OCI-LY3 (cell line): ENCODE measurements at regions not wholly inside any gene's neighbourhood (a gene's known extent, or its start where the extent isn't known, plus 50 kb on each side); places are given as distances from the start of the nearest gene placed in this dataset.

Experiments
- H2AFZ ChIP-seq: fragments of 200-600, 300-600 bp; shearing (Covaris generic); 2 replicates; pipeline ENCODE4 v1.6.0; 2014; ENCODE audit warnings: antibody characterized with exemption, low read depth, low read length
- H3K27ac ChIP-seq: fragments of 200-600, 300-600 bp; sonication (generic); 2 replicates; pipeline ENCODE4 v1.5.1; 2014; ENCODE audit warnings: mild to moderate bottlenecking, low read length, moderate library complexity, mixed read lengths
- H3K27me3 ChIP-seq: fragments of 200-600, 300-600 bp; sonication (generic); 2 replicates; pipeline ENCODE4 v1.6.1; 2014; ENCODE audit warnings: low read depth, low read length, mixed read lengths
- H3K36me3 ChIP-seq: fragments of 200-600, 300-600 bp; sonication (generic); replicated peaks from 2 replicates; pipeline ENCODE3; 2014; ENCODE audit warnings: low read depth, low read length, mixed read lengths
- H3K4me1 ChIP-seq: fragments of 300-600, 200-600 bp; sonication (generic); 2 replicates; pipeline ENCODE4 v1.6.1; 2014; ENCODE audit warnings: low read length, mixed read lengths
- H3K4me2 ChIP-seq: fragments of 200-600, 300-600 bp; sonication (generic); 2 replicates; pipeline ENCODE4 v1.6.1; 2014; ENCODE audit warnings: low read length, mixed read lengths
- H3K4me3 ChIP-seq: fragments of 300-600, 200-600 bp; sonication (generic); 2 replicates; pipeline ENCODE4 v1.5.1; 2014; ENCODE audit warnings: antibody characterized with exemption, mild to moderate bottlenecking, low read length, moderate library complexity
- H3K79me2 ChIP-seq: fragments of 300-600, 200-600 bp; shearing (Covaris generic); 2 replicates; pipeline ENCODE4 v1.6.1; 2014; ENCODE audit warnings: mild to moderate bottlenecking, low read length, mixed read lengths
- H3K9ac ChIP-seq: fragments of 300-600, 200-600 bp; shearing (Covaris generic); 2 replicates; pipeline ENCODE4 v1.6.0; 2014; ENCODE audit warnings: mild to moderate bottlenecking, low read length, moderate library complexity
- H3K9me3 ChIP-seq: fragments of 200-600, 300-600 bp; shearing (Covaris generic); 2 replicates; pipeline ENCODE4 v1.6.1; 2014; ENCODE audit warnings: low read length, mixed read lengths; ENCODE audit not compliant: insufficient read depth
- H4K20me1 ChIP-seq: fragments of 200-600, 300-600 bp; sonication (generic); 2 replicates; pipeline ENCODE4 v1.6.1; 2016; ENCODE audit warnings: low read length, mixed read lengths; ENCODE audit not compliant: insufficient read depth
- EZH2phosphoT487 ChIP-seq: fragments of 200-600 bp; shearing (Covaris generic); IDR thresholded peaks from 2 replicates; pipeline ENCODE4 v1.6.1; 2018; ENCODE audit warnings: antibody characterized with exemption, mixed run types, low read depth
- TF ChIP-seq, protein P1 (sequence below): fragments of 200-600, 300-600 bp; sonication (generic); IDR thresholded peaks from 2 replicates; pipeline ENCODE4 v1.5.1; 2014; ENCODE audit warnings: antibody characterized with exemption, low read length, low read depth

DNA sequence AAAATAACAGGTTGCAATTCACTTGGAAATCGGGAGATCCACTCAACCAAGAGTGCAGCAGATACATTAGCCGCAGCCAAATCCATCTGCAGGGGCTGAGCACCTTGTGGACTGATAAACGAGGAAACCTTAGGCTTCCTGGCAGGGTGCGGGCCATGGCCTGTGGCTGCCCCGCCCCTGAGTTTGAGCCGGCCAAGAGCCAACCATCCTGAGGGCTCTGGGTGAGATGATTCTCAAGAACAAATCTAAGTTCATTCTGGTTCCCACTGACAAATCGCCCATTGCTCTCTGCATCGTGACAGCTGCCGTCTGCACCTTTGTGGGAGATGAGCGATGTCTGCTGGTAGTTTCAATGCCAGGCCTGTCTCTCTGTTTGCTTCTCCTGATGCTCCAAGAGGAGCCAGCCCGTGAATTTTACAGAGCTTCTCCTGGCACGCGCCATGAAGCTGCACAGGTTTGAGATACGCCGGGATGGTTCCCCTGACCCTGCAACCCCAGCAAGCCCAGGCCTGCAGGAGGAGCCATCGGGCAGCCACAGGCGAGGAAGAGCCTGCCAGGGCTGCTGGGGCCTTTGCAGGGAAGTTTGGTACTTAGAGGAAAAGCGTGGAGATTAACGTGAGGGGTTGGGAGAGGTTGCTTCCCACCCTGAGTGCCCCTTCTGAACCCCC, 154.0 kb downstream of the OLFM1 start:
- Histone ChIP-seq H3K79me2 (no peaks in the 10 kb centered on the region), H3K4me3 (no peak overlapping the region), H3K4me1 (no peaks in the 10 kb centered on the region), H3K4me2 (no peak overlapping the region), H3K27ac (no peak overlapping the region), H3K27me3 (no peaks in the 10 kb centered on the region), H4K20me1 (no peaks in the 10 kb centered on the region; the same call in 1 of the 2 replicates), H3K36me3 (no peaks in the 10 kb centered on the region), H3K9ac (no peak overlapping the region), H3K9me3 (no peaks in the 10 kb centered on the region), H2AFZ (no peak overlapping the region)
- no peak for TF ChIP-seq EZH2phosphoT487
- TF ChIP-seq, protein P1, sequence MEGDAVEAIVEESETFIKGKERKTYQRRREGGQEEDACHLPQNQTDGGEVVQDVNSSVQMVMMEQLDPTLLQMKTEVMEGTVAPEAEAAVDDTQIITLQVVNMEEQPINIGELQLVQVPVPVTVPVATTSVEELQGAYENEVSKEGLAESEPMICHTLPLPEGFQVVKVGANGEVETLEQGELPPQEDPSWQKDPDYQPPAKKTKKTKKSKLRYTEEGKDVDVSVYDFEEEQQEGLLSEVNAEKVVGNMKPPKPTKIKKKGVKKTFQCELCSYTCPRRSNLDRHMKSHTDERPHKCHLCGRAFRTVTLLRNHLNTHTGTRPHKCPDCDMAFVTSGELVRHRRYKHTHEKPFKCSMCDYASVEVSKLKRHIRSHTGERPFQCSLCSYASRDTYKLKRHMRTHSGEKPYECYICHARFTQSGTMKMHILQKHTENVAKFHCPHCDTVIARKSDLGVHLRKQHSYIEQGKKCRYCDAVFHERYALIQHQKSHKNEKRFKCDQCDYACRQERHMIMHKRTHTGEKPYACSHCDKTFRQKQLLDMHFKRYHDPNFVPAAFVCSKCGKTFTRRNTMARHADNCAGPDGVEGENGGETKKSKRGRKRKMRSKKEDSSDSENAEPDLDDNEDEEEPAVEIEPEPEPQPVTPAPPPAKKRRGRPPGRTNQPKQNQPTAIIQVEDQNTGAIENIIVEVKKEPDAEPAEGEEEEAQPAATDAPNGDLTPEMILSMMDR = no peak

DNA sequence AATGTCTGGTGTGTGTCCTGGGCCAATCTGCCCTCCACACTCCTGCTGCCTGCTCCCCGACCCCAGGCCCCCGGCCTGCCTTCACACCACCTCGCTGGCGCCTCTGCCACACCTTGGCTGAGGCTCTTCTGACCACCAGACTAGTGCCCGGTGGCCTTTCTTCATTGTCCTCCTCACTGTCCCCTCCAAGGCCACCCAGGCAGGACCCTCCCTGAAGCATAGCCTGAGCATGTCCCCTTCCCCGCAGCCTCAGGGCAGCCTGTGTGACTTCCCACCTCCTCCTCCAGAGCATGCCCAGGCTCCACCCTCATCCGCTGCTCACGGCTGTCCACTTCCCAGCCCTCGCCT, 154.6 kb downstream of the OLFM1 start:
- no peaks in the 10 kb centered on the region; the same call in 1 of the 2 replicates for H4K20me1 ChIP-seq
- no peaks in the 10 kb centered on the region for H3K9me3 ChIP-seq
- H3K27me3 ChIP-seq = no peaks in the 10 kb centered on the region
- H3K36me3 ChIP-seq = no peaks in the 10 kb centered on the region
- no peak overlapping the region for H2AFZ ChIP-seq
- H3K9ac ChIP-seq = no peak overlapping the region
- no peak overlapping the region for H3K27ac ChIP-seq
- H3K4me2 ChIP-seq = no peak overlapping the region
- no peak for TF ChIP-seq EZH2phosphoT487
- H3K4me3 ChIP-seq = no peak overlapping the region
- no peaks in the 10 kb centered on the region for H3K79me2 ChIP-seq
- no peaks in the 10 kb centered on the region for H3K4me1 ChIP-seq

DNA sequence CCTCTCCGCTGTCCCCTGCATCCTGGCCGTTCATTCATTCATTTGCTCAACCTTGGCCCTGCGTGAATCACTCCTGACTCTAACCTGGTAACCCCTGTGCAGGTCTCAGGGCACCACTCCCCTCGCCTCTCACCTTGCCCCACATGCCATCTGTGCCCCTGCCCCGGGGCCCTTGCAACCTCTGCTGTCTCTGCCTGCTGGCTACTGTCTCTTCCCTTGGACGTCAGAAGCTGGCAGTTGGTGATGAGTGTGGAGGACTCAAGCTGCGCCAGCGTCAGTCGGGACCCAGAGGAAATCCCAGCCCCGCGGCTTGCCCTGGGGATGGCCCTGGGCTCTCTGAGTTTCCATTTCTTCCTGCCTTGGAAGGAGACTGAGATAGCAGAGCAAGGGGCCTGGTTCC, 154.9 kb downstream of the OLFM1 start:
- H3K4me1 ChIP-seq = no peaks in the 10 kb centered on the region
- H3K4me3 ChIP-seq = no peak overlapping the region
- H3K9me3 ChIP-seq = no peaks in the 10 kb centered on the region
- no peaks in the 10 kb centered on the region for H3K36me3 ChIP-seq
- H2AFZ ChIP-seq = no peak overlapping the region
- H3K27me3 ChIP-seq = no peaks in the 10 kb centered on the region
- no peaks in the 10 kb centered on the region; the same call in 1 of the 2 replicates for H4K20me1 ChIP-seq
- H3K27ac ChIP-seq = no peak overlapping the region
- H3K4me2 ChIP-seq = no peak overlapping the region
- TF ChIP-seq EZH2phosphoT487 = no peak
- TF ChIP-seq, protein P1 = no peak
- no peak overlapping the region for H3K9ac ChIP-seq
- no peaks in the 10 kb centered on the region for H3K79me2 ChIP-seq

DNA sequence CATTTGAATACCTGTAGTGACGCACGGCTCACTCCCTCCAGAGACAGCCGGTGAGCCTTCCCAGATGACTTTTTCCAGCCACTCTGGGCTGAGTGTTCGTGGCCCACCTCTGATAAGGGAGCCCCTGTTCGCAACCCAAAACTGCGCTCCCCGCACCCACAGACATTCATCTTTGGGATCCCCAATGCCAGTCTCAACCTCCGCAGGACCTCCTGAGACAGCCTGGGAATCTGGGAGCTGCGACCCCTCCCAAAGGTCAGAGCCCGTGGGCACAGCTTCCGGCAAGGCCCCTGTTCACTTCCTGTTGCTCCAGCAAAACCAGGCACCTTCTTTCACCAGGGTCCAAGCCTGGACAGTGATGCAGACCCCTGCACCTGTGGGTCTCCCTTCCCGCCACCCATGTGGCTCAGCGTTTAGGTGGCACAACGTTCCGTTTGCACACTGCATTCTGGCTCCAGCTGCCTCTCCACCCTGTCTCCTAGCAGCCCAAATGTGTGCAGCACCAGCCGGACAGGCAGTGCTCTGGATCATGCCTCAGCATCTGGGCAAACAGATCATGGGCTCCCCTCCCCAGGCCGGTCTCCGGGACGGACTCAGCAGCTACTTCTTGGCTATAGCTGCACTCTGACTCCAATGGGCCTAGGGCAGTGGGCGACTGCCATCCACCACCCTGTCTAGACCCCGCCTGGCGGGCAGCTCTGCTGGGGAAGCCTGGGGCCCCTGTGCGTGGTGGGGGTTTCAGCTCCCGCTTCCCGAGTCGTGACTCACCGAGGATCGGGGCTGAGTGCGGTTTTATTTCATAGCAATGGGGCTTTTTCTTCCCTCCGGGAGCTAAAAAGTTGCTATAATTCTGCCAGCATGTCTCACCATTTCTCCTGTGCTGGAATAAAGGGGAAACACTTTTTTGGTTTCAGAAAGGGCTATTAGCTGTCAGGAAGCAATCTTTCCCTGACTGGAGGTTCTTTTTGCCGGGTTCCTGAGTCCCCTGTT, 156.0 kb downstream of the OLFM1 start:
- H3K27me3 ChIP-seq = no peaks in the 10 kb centered on the region
- TF ChIP-seq EZH2phosphoT487 = no peak
- TF ChIP-seq, protein P1 = no peak

More for the DNA sequence above, 156.0 kb downstream of the OLFM1 start:
- no peaks in the 10 kb centered on the region for H3K79me2 ChIP-seq
- no peak overlapping the region for H2AFZ ChIP-seq
- H3K4me3 ChIP-seq = no peak overlapping the region
- no peaks in the 10 kb centered on the region for H3K36me3 ChIP-seq
- H3K27ac ChIP-seq = no peak overlapping the region
- no peaks in the 10 kb centered on the region for H3K9me3 ChIP-seq
- H4K20me1 ChIP-seq = no peaks in the 10 kb centered on the region; the same call in 1 of the 2 replicates
- no peak overlapping the region for H3K9ac ChIP-seq
- H3K4me2 ChIP-seq = no peak overlapping the region
- H3K4me1 ChIP-seq = no peaks in the 10 kb centered on the region
